GM18861 (cell line): ENCODE measurements at regions not wholly inside any gene's neighbourhood (a gene's known extent, or its start where the extent isn't known, plus 50 kb on each side); places are given as distances from the start of the nearest gene placed in this dataset.

Experiments
- ATAC-seq: cut with Tn5 transposase; IDR thresholded peaks from one replicate; pipeline ENCODE4 v1.9.1; 2021; ENCODE audit not compliant: unreplicated experiment

GRCh38 chr13:34515201-34515600, 426.9 kb upstream of the NBEA start:
- ATAC-seq: no peak

- no peak for ATAC-seq
Measured at GRCh38 chr13:34521171-34521570, 420.9 kb upstream of the NBEA start.

- no peak for ATAC-seq
Measured at GRCh38 chr13:34522808-34523207, 419.3 kb upstream of the NBEA start.

- ATAC-seq: no peak
Measured at GRCh38 chr13:34523406-34523805, 418.7 kb upstream of the NBEA start.

GRCh38 chr13:34533941-34534340, 408.1 kb upstream of the NBEA start:
- ATAC-seq: no peak

GRCh38 chr13:34542321-34542720, 399.7 kb upstream of the NBEA start:
- no peak for ATAC-seq

GRCh38 chr13:34543836-34544235, 398.2 kb upstream of the NBEA start:
- no peak for ATAC-seq

- ATAC-seq: no peak
Measured at GRCh38 chr13:34545461-34545860, 396.6 kb upstream of the NBEA start.

- ATAC-seq: no peak
Measured at GRCh38 chr13:34546344-34547250, 395.5 kb upstream of the NBEA start.

- ATAC-seq: no peak
Measured at GRCh38 chr13:34547929-34548328, 394.1 kb upstream of the NBEA start.

- ATAC-seq: no peak
Measured at GRCh38 chr13:34553376-34553775, 388.7 kb upstream of the NBEA start.

- ATAC-seq: no peak
Measured at GRCh38 chr13:34555988-34556387, 386.1 kb upstream of the NBEA start.

- no peak for ATAC-seq
Measured at GRCh38 chr13:34561033-34561432, 381.0 kb upstream of the NBEA start.

GRCh38 chr13:34567597-34567996, 374.5 kb upstream of the NBEA start:
- ATAC-seq: no peak

GRCh38 chr13:34570698-34571353, 371.2 kb upstream of the NBEA start:
- no peak for ATAC-seq

GRCh38 chr13:34571716-34572115, 370.4 kb upstream of the NBEA start:
- no peak for ATAC-seq

- ATAC-seq: no peak
Measured at GRCh38 chr13:34577051-34577450, 365.0 kb upstream of the NBEA start.

GRCh38 chr13:34578471-34578870, 363.6 kb upstream of the NBEA start:
- no peak for ATAC-seq

- no peak for ATAC-seq
Measured at GRCh38 chr13:34578917-34579316, 363.2 kb upstream of the NBEA start.

GRCh38 chr13:34583181-34583580, 358.9 kb upstream of the NBEA start:
- no peak for ATAC-seq

- ATAC-seq: no peak
Measured at GRCh38 chr13:34587576-34587975, 354.5 kb upstream of the NBEA start.

GRCh38 chr13:34588362-34588761, 353.7 kb upstream of the NBEA start:
- no peak for ATAC-seq
